GM10266 (cell line): ENCODE measurements at regions not wholly inside any gene's neighbourhood (a gene's known extent, or its start where the extent isn't known, plus 50 kb on each side); places are given as distances from the start of the nearest gene placed in this dataset.

ENCODE experiments used
- DNase-seq: peaks from one replicate; pipeline ENCODE4 v3.0.0; 2012; ENCODE audit errors: extremely low spot score
- TF ChIP-seq, protein P1 (sequence below): IDR thresholded peaks from 2 replicates; pipeline ENCODE4 v1.5.1; 2012; ENCODE audit warnings: mild to moderate bottlenecking, low read depth; ENCODE audit not compliant: control insufficient read depth, insufficient read depth; ENCODE audit errors: missing control alignments

DNA sequence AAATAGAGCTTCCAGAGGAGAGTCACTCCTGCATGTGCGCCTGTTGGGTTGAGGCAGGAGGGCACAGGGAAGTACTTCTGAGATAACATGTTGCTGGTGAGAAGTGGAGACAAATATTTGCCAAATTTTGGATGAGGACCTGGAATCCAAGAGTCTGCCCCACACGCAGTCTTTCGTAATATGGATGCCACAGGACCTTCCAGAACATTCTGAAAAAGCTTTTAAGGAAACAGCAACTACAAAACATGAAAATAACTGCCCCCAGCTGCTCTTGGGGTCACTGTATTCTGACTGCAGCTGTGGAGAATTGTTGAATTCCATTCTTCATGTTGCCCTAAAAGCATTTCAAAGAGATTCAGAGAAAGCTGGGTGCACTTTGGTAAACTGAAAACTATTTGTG is 227.5 kb downstream of the C1D start:
- TF ChIP-seq, protein P1, sequence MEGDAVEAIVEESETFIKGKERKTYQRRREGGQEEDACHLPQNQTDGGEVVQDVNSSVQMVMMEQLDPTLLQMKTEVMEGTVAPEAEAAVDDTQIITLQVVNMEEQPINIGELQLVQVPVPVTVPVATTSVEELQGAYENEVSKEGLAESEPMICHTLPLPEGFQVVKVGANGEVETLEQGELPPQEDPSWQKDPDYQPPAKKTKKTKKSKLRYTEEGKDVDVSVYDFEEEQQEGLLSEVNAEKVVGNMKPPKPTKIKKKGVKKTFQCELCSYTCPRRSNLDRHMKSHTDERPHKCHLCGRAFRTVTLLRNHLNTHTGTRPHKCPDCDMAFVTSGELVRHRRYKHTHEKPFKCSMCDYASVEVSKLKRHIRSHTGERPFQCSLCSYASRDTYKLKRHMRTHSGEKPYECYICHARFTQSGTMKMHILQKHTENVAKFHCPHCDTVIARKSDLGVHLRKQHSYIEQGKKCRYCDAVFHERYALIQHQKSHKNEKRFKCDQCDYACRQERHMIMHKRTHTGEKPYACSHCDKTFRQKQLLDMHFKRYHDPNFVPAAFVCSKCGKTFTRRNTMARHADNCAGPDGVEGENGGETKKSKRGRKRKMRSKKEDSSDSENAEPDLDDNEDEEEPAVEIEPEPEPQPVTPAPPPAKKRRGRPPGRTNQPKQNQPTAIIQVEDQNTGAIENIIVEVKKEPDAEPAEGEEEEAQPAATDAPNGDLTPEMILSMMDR = no peak
- DNase-seq = no peak

DNA sequence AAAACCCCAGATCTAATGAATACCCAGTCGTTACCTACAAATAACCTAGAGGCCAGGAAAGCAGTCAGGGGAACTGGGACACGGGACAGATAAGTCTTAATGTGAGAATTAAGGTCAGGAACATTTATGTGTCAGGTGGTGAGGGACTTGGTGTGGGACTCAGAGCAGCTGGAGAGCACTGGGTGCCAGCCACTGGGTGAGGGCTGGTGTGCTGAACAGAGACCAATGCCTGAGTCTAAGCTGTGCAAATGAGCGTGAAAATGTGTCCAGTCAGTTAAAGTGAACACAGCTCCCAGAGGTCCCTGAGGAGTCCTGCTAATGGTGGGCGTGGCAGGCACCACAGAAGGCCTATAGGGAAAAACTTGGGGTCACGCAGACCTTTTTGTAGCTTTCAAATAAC is 225.9 kb downstream of the C1D start:
- no peak for DNase-seq
- TF ChIP-seq, protein P1 = no peak

DNA sequence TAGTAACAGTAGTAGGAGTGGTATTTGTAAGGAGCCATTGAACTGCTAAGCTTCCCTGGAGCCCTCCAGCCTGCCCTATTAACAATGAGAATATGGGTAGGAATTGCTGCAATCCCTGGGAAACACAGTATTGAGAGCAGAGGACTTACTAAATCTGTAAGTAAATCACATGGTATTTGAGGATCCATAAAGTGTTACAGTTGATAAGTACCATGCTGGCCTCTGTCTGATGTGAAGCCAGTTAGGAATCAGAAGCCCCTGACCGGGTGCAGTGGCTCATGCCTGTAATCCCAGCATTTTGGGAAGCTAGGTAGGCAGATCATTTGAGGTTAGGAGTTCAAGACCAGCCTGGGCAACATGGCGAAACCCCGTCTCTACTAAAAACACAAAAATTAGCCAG is 224.6 kb downstream of the C1D start:
- TF ChIP-seq, protein P1 = no peak
- no peak for DNase-seq

DNA sequence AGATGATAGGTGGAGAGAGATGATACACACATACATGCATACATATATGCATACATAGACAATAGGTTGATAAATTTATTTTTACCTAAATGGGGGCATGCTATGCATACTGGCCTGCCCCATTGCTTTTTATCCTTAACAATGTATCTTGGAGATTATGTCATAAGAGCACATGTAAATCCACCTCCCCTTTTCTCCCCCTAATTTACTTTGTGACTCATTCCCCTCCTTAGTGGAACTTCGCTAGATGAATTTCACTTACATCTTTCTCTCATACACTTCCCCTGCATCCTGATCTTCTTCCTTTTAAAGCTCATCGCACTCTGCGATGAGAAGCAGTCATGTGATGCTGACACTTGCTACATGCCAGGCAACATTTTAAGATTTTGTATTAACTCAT is 223.6 kb downstream of the C1D start:
- TF ChIP-seq, protein P1 = no peak
- DNase-seq = no peak

DNA sequence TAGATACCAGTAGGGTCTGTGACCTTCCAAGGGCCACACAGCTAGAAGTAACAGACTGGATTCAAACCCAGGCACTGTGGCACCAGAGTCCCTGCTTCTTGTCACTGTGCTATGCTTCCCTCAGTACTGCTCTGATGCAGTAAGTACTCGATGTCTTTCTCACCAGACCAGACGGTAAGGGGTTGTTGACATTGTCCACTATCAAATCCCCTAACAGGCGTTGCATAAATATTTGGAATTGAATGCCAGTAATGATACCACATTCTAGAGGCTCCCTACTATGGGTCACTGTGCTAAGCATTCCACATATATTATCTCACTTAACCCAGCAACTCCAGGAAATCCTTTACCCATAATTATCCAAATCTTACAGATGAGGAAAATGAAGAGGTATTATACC is 223.1 kb downstream of the C1D start:
- TF ChIP-seq, protein P1 = no peak
- DNase-seq = no peak

DNA sequence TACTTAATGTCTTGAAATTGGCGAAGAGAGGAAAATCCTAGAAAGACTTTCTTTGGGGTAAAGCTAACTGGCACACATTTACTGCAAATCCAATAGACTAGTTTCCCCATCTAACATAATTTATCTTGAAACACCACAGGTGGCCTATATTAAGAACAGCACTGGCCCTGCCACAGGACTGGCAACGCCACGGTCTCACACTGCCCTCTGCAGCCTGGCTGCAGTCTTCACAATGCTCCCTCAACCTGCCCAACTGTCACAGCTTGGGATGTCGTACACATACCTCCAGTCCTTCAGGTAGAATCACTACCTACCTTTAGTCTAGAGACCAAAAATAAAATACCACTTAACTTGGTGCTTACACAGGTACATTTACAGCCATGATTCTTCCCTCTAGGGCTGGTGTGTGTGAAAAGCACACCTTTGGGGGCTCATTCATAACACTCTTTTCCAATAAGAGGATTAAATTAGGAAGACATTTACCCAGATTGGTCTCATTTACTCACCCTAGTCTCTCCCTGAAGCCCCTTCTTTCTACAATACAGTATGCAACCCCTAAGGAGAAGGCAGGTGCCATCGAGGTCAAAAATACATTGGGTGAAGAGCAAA is 222.2 kb downstream of the C1D start:
- TF ChIP-seq, protein P1 = peak; percentile 67
- peak; percentile 35 for DNase-seq

DNA sequence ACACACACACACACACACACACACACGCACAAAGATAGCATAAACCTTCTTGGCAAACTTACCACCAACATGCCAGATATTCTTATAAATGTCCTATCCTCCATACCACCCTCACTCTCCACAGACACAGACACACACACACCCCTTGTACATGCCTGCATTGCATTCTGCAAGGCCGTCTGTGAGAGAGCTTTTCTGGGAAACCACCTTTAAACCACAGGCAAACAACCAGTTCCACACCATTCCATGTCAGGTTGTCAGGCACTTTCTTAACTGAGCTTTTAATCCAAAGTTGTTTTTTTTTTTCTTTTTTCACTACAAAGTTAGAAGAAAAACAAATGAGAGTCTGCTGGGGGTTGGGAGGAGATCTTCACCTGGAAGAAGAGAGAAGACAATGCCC is 221.1 kb downstream of the C1D start:
- TF ChIP-seq, protein P1 = no peak
- no peak for DNase-seq
